LNCAP (cell line): ENCODE measurements at regions not wholly inside any gene's neighbourhood (a gene's known extent, or its start where the extent isn't known, plus 50 kb on each side); places are given as distances from the start of the nearest gene placed in this dataset.

Experiments used
- TF ChIP-seq, protein P1 (sequence below): fragments of 450-650 bp; IDR thresholded peaks from 2 replicates; pipeline ENCODE4 v1.5.1; 2017; ENCODE audit warnings: mild to moderate bottlenecking

GRCh38 chr2:60105906-60106305 lies 447.5 kb downstream of the BCL11A start:
- TF ChIP-seq, protein P1, sequence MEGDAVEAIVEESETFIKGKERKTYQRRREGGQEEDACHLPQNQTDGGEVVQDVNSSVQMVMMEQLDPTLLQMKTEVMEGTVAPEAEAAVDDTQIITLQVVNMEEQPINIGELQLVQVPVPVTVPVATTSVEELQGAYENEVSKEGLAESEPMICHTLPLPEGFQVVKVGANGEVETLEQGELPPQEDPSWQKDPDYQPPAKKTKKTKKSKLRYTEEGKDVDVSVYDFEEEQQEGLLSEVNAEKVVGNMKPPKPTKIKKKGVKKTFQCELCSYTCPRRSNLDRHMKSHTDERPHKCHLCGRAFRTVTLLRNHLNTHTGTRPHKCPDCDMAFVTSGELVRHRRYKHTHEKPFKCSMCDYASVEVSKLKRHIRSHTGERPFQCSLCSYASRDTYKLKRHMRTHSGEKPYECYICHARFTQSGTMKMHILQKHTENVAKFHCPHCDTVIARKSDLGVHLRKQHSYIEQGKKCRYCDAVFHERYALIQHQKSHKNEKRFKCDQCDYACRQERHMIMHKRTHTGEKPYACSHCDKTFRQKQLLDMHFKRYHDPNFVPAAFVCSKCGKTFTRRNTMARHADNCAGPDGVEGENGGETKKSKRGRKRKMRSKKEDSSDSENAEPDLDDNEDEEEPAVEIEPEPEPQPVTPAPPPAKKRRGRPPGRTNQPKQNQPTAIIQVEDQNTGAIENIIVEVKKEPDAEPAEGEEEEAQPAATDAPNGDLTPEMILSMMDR: no peak

- TF ChIP-seq, protein P1: no peak
Measured at GRCh38 chr2:60104514-60105505, 448.6 kb downstream of the BCL11A start.

DNA sequence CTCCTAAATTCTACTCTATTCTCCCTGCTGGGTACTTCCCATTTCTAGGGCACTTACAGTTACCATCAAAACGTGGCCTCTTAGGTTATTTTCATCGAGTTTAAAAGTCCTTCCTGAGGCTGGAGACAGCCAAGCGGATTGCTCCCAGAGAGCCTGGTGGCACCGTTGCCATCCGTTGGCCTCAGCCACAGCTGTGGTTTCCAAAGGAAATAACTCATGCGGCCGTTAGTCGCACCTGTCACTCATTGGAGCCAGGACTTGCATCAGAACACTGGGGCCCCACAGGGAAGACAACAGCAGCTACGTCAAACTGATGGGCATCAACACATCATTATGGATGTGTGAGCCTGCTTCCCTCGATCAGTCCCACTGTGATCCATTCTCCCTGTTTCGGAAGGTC lies 453.4 kb downstream of the BCL11A start:
- TF ChIP-seq, protein P1: no peak

DNA sequence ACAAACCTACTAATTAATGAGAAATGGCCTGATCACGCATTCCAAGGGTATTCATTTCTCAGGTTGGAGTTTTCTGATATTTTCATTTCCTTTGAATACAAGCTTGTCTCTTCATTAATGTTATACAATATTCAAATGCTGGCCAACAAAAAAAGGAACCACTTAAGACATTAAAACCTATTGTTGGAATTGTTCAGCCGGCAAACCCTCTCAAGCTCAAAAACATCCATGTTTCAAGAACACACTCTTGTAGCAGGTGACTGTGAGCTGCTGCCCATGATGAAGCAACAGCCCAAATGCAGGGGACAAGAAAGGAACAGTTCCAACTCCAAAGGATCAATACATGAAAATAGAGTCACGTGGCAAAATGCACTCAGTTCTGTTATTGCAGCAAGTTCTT lies 454.5 kb downstream of the BCL11A start:
- TF ChIP-seq, protein P1: no peak

- TF ChIP-seq, protein P1: no peak
Measured at GRCh38 chr2:60097298-60097697, 456.2 kb downstream of the BCL11A start.

GRCh38 chr2:60096556-60096955 lies 456.9 kb downstream of the BCL11A start:
- TF ChIP-seq, protein P1: no peak

GRCh38 chr2:60095903-60096302 lies 457.6 kb downstream of the BCL11A start:
- TF ChIP-seq, protein P1: no peak
